Astrocyte (in vitro differentiated cells and primary cell): ENCODE measurements at regions not wholly inside any gene's neighbourhood (a gene's known extent, or its start where the extent isn't known, plus 50 kb on each side); places are given as distances from the start of the nearest gene placed in this dataset.

Source experiments
- DNase-seq: peaks from one replicate; pipeline ENCODE4 v3.0.0-alpha.2; 2010; ENCODE audit warnings: low read depth
- FAIRE-seq: peaks from 2 replicates; lab custom pipeline; 2011; peaks lifted over from hg19 to GRCh38; lab: Jason Lieb, UNC
- H2AFZ ChIP-seq: 2 replicates; pipeline ENCODE4 v1.6.0; 2012; ENCODE audit warnings: low read depth, low read length, inconsistent platforms
- H3K27ac ChIP-seq: 2 replicates; pipeline ENCODE4 v1.5.1; 2011; ENCODE audit warnings: low read depth, low read length, inconsistent platforms
- H3K27me3 ChIP-seq: 2 replicates; pipeline ENCODE4 v1.6.0; 2011; ENCODE audit warnings: low read length, inconsistent platforms; ENCODE audit not compliant: insufficient read depth
- H3K36me3 ChIP-seq: 2 replicates; pipeline ENCODE4 v1.5.1; 2011; ENCODE audit warnings: low read length, inconsistent platforms; ENCODE audit not compliant: insufficient read depth
- H3K4me1 ChIP-seq: 2 replicates; pipeline ENCODE4 v1.5.1; 2011; ENCODE audit warnings: low read length, inconsistent platforms; ENCODE audit not compliant: insufficient read depth
- H3K4me2 ChIP-seq: 2 replicates; pipeline ENCODE4 v1.6.0; 2012; ENCODE audit warnings: low read length, inconsistent platforms
- H3K4me3 ChIP-seq: 2 replicates; pipeline ENCODE4 v1.5.1; 2011; ENCODE audit warnings: low read depth, mild to moderate bottlenecking, low read length, inconsistent platforms; ENCODE audit not compliant: insufficient read depth
- H3K79me2 ChIP-seq: 2 replicates; pipeline ENCODE4 v1.6.0; 2012; ENCODE audit warnings: mild to moderate bottlenecking, low read length, inconsistent platforms; ENCODE audit not compliant: insufficient read depth
- H3K9ac ChIP-seq: 2 replicates; pipeline ENCODE4 v1.6.0; 2012; ENCODE audit warnings: mild to moderate bottlenecking, low read length, inconsistent platforms
- H3K9me3 ChIP-seq: 2 replicates; pipeline ENCODE4 v1.5.1; 2012; ENCODE audit warnings: low read depth, mild to moderate bottlenecking, low read length, inconsistent platforms; ENCODE audit not compliant: insufficient read depth
- H4K20me1 ChIP-seq: 2 replicates; pipeline ENCODE4 v1.6.0; 2012; ENCODE audit warnings: low read length, inconsistent platforms; ENCODE audit not compliant: insufficient read depth
- H3K27ac Mint-ChIP-seq: one replicate; pipeline ENCODE4 v1.8.0; 2021; ENCODE audit warnings: mild to moderate bottlenecking, mixed read lengths; ENCODE audit not compliant: unreplicated experiment
- H3K27me3 Mint-ChIP-seq: one replicate; pipeline ENCODE4 v1.8.0; 2021; ENCODE audit warnings: low read depth, mixed read lengths; ENCODE audit not compliant: unreplicated experiment
- H3K36me3 Mint-ChIP-seq: one replicate; pipeline ENCODE4 v1.8.0; 2021; ENCODE audit warnings: low read depth, mixed read lengths; ENCODE audit not compliant: unreplicated experiment
- H3K4me1 Mint-ChIP-seq: one replicate; pipeline ENCODE4 v1.8.0; 2021; ENCODE audit warnings: low read depth, mixed read lengths; ENCODE audit not compliant: unreplicated experiment
- H3K4me3 Mint-ChIP-seq: one replicate; pipeline ENCODE4 v1.8.0; 2021; ENCODE audit warnings: mild to moderate bottlenecking, moderate library complexity, mixed read lengths; ENCODE audit not compliant: unreplicated experiment
- H3K9me3 Mint-ChIP-seq: one replicate; pipeline ENCODE4 v1.8.0; 2021; ENCODE audit warnings: mild to moderate bottlenecking, mixed read lengths; ENCODE audit not compliant: unreplicated experiment
- EZH2 ChIP-seq: IDR thresholded peaks from 2 replicates; pipeline ENCODE4 v1.6.1; 2012; ENCODE audit warnings: mild to moderate bottlenecking, low read length, inconsistent platforms; ENCODE audit not compliant: insufficient read depth
- TF ChIP-seq, protein P1 (sequence below): IDR thresholded peaks from 2 replicates; pipeline ENCODE4 v1.5.1; 2011; ENCODE audit warnings: low read depth, mild to moderate bottlenecking, inconsistent platforms, low read length, moderate library complexity; ENCODE audit not compliant: insufficient read depth

DNA sequence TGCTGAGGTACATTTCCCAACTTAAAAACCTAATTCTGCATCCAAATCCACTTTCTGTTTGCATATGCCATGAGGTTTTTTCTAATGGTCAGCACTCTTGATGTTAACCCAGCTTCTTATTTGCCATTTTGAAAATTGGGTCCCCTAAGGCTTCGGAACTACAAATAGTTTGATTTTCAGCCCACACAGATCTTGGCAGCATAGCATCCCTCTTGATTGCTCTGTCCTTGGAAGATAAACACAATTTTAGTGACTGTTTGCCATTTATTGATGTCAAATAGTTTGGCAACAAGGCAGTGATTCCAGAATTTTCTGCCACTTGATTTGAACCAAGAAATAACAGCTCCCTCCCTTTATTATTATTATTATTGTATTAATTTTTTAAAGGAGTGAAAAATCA, 696.9 kb downstream of the RAB28 start:
- no peak overlapping the region for H3K4me2 ChIP-seq
- H3K27ac ChIP-seq = no peak overlapping the region
- H3K27me3 ChIP-seq = no peaks in the 10 kb centered on the region
- H3K79me2 ChIP-seq = no peaks in the 10 kb centered on the region
- DNase-seq (no peak), FAIRE-seq (no peak)
- no peaks in the 10 kb centered on the region for H3K9me3 ChIP-seq
- Mint-ChIP-seq H3K9me3 (peaks cover 4% of the 10 kb centered on the region), H3K4me1 (peaks cover 6% of the 10 kb centered on the region), H3K4me3 (no peak overlapping the region), H3K27ac (no peak overlapping the region), H3K36me3 (no peaks in the 10 kb centered on the region), H3K27me3 (no peaks in the 10 kb centered on the region)
- H3K4me1 ChIP-seq = no peaks in the 10 kb centered on the region
- no peaks in the 10 kb centered on the region for H3K36me3 ChIP-seq
- no peak overlapping the region for H2AFZ ChIP-seq
- no peak overlapping the region for H3K4me3 ChIP-seq
- H3K9ac ChIP-seq = no peak overlapping the region
- no peak for TF ChIP-seq EZH2
- TF ChIP-seq, protein P1, sequence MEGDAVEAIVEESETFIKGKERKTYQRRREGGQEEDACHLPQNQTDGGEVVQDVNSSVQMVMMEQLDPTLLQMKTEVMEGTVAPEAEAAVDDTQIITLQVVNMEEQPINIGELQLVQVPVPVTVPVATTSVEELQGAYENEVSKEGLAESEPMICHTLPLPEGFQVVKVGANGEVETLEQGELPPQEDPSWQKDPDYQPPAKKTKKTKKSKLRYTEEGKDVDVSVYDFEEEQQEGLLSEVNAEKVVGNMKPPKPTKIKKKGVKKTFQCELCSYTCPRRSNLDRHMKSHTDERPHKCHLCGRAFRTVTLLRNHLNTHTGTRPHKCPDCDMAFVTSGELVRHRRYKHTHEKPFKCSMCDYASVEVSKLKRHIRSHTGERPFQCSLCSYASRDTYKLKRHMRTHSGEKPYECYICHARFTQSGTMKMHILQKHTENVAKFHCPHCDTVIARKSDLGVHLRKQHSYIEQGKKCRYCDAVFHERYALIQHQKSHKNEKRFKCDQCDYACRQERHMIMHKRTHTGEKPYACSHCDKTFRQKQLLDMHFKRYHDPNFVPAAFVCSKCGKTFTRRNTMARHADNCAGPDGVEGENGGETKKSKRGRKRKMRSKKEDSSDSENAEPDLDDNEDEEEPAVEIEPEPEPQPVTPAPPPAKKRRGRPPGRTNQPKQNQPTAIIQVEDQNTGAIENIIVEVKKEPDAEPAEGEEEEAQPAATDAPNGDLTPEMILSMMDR = no peak
- no peaks in the 10 kb centered on the region for H4K20me1 ChIP-seq

- Histone ChIP-seq H3K4me1 (no peaks in the 10 kb centered on the region), H2AFZ (no peak overlapping the region), H3K4me3 (no peak overlapping the region), H3K4me2 (no peak overlapping the region), H3K36me3 (no peaks in the 10 kb centered on the region), H3K79me2 (no peaks in the 10 kb centered on the region), H3K27ac (no peak overlapping the region), H3K9me3 (no peaks in the 10 kb centered on the region), H3K27me3 (no peaks in the 10 kb centered on the region), H3K9ac (no peak overlapping the region), H4K20me1 (no peaks in the 10 kb centered on the region)
- Mint-ChIP-seq H3K4me1 (no peaks in the 10 kb centered on the region), H3K4me3 (no peak overlapping the region), H3K27ac (no peak overlapping the region), H3K27me3 (no peaks in the 10 kb centered on the region), H3K36me3 (no peaks in the 10 kb centered on the region), H3K9me3 (no peaks in the 10 kb centered on the region)
- no peak for FAIRE-seq
- TF ChIP-seq, protein P1 = no peak
- TF ChIP-seq EZH2 = no peak
- no peak for DNase-seq
These were observed 705.4 kb downstream of the RAB28 start for GRCh38 chr4:12778706-12779105.

- Mint-ChIP-seq H3K27me3 (no peaks in the 10 kb centered on the region), H3K27ac (no peak overlapping the region), H3K4me3 (no peak overlapping the region), H3K9me3 (no peaks in the 10 kb centered on the region), H3K4me1 (no peaks in the 10 kb centered on the region), H3K36me3 (no peaks in the 10 kb centered on the region)
- H3K36me3 ChIP-seq = no peaks in the 10 kb centered on the region
- TF ChIP-seq EZH2 = no peak
- TF ChIP-seq, protein P1 = no peak
- no peak overlapping the region for H3K4me3 ChIP-seq
- no peaks in the 10 kb centered on the region for H3K4me1 ChIP-seq
- H2AFZ ChIP-seq = no peak overlapping the region
- FAIRE-seq (no peak), DNase-seq (no peak)
- no peaks in the 10 kb centered on the region for H3K79me2 ChIP-seq
- no peak overlapping the region for H3K4me2 ChIP-seq
- no peaks in the 10 kb centered on the region for H3K9me3 ChIP-seq
- no peak overlapping the region for H3K27ac ChIP-seq
- no peaks in the 10 kb centered on the region for H4K20me1 ChIP-seq
- no peaks in the 10 kb centered on the region for H3K27me3 ChIP-seq
- H3K9ac ChIP-seq = no peak overlapping the region
These were observed 705.9 kb downstream of the RAB28 start for GRCh38 chr4:12778191-12778590.
